ENCODE measurements at regions not wholly inside any gene's neighbourhood (a gene's known extent, or its start where the extent isn't known, plus 50 kb on each side); places are given as distances from the start of the nearest gene placed in this dataset.

GRCh38 chr20:63101781-63102720 lies 95.3 kb upstream of the BHLHE23 start:
- H3K27ac Mint-ChIP-seq = peak overlapping the region; percentile 83
- H3K27me3 Mint-ChIP-seq = no peaks in the 10 kb centered on the region
- no peaks in the 10 kb centered on the region for H3K4me1 Mint-ChIP-seq
- H3K4me3 Mint-ChIP-seq = peak overlapping the region; percentile 84
- H3K36me3 Mint-ChIP-seq (ENCODE audit: low read depth) = no peaks in the 10 kb centered on the region
- ATAC-seq (replicated peaks) = peak; percentile 82
- H3K9me3 Mint-ChIP-seq = no peaks in the 10 kb centered on the region

GRCh38 chr20:63100926-63101699 lies 94.3 kb upstream of the BHLHE23 start:
- H3K4me3 Mint-ChIP-seq = peak overlapping the region; percentile 84
- no peaks in the 10 kb centered on the region for H3K27me3 Mint-ChIP-seq
- H3K27ac Mint-ChIP-seq = peak overlapping the region; percentile 83
- no peaks in the 10 kb centered on the region for H3K4me1 Mint-ChIP-seq
- ATAC-seq (replicated peaks) = no peak
- no peaks in the 10 kb centered on the region for H3K36me3 Mint-ChIP-seq (ENCODE audit: low read depth)
- H3K9me3 Mint-ChIP-seq = no peaks in the 10 kb centered on the region

DNA sequence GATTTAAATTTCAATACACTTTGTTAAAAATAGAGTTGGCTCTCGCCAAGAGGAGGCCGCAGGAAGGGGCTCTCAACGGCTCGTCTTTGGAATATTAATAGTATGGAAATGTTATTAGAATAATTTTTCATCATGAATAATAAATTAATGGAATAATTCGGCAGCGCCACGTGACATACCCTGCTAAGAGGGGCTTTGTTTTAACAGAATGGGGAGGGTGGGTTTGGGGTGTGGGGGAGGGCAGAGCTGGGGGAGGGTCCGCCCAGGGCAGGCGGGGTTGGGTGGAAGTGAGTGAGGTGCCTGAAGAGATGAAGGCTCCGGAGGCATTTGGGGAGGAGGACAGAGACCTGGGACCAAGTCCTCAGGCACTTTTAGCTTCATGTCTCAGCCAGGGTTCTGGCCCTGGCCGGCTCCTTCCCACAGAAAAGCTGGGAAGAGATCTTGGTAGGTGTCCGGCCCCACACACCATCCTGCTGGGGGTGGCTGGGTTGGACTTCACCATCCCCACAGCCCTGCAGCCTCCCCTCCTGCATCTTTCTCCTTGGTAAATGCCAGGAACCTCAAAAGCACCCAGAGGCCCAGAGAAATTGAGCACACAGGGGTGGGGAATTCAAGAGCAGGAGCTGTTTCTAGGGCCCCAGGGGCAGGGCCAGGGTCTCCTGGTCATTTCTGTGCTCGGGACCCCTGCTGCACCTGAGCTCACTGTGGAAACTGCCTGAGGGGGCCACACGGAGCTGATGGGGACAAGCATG lies 93.6 kb upstream of the BHLHE23 start:
- no peak for ATAC-seq (replicated peaks)
- no peak overlapping the region for H3K4me3 Mint-ChIP-seq
- H3K27ac Mint-ChIP-seq = no peak overlapping the region
- no peaks in the 10 kb centered on the region for H3K27me3 Mint-ChIP-seq
- no peaks in the 10 kb centered on the region for H3K36me3 Mint-ChIP-seq (ENCODE audit: low read depth)
- H3K9me3 Mint-ChIP-seq = no peaks in the 10 kb centered on the region
- H3K4me1 Mint-ChIP-seq = no peaks in the 10 kb centered on the region

DNA sequence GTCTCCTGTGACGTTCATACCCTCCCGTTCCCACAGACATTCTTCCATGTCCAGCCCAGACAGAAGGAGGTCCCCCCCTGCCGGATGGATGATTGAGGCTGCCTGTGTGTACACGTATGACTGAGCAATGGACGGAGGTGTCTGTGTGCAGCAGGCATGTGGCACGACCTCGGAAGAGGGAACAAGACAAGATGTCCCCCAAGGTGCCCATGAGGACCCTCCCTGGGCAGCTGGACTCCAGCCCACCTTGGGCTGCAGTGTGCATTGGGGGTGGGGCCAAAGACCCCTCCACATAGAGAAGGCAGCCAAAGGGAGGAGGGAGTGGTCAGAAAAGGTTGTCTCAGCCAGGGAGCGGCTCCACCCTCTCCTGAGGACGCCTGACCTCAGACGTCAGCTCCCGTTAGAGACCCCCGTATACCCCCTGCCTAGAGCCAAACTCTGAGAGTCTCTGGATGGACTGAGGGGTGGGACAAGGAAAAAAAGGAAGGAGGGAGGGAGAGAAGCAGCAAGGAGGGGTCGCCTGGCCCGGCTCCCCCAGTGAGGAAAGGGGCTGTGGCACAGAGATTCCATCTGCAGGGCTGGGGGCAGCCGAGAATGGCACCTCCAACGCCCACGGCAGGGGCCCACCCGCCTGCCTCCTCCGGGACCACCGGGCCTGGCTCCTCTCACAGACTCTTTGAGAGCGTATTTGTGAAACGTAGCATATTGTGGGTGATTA lies 92.9 kb upstream of the BHLHE23 start:
- Mint-ChIP-seq H3K4me3 (no peak overlapping the region), H3K36me3 (ENCODE audit: low read depth) (no peaks in the 10 kb centered on the region), H3K4me1 (no peaks in the 10 kb centered on the region), H3K27ac (no peak overlapping the region), H3K27me3 (no peaks in the 10 kb centered on the region), H3K9me3 (no peaks in the 10 kb centered on the region)
- no peak for ATAC-seq (replicated peaks)

DNA sequence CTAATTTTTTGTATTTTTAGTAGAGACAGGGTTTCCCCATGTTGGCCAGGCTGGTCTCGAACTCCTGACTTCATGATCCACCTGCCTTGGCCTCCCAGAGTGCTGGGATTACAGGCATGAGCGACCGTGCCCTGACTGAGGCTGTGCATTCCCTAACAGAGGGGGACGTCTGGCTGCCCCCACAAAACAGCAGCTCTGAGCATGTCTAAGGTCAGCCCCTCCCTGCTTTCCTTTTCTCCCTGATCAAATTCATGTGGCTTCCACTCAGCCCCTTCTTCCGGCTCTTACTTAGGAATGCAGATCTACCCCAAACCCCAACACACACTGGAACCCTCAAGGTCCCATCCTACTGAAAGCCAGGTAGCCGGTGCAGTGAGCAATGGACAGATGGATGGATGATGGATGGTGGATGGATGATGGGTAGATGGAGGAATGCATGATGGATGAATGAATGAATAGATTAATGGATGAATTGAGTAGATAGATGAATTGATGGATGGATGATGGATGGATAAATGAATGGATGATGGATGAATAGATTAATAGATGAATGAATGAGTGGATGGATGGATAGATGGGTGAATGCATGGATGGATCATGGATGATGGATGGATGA lies 91.5 kb upstream of the BHLHE23 start:
- H3K36me3 Mint-ChIP-seq (ENCODE audit: low read depth) = no peaks in the 10 kb centered on the region
- no peaks in the 10 kb centered on the region for H3K27me3 Mint-ChIP-seq
- ATAC-seq (replicated peaks) = no peak
- H3K4me3 Mint-ChIP-seq = no peak overlapping the region
- H3K27ac Mint-ChIP-seq = no peak overlapping the region
- no peaks in the 10 kb centered on the region for H3K4me1 Mint-ChIP-seq
- H3K9me3 Mint-ChIP-seq = no peaks in the 10 kb centered on the region

DNA sequence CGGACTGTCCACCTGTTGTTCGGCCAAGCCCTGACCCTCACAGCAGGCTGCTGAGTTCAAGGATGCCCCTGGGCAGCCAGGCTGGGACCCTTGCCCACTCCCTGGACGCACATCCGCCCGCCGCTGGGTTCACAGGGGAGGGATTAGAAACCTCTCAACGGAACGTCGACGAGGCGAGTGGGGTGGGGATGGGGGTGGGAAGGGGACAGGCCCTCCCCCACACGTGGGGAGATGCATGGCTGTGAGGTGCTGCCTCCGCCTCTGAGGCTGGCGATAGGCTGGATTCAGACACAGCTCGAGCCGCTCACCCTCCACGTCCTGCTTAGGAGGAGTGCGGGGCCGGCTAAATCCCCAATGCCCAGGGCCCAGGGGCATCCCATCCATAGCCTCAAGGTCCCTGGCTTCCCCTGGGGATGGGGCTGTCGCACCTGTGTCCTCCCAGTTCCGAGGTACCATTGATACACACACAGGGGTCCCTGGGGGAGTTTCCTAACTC lies 90.6 kb upstream of the BHLHE23 start:
- Mint-ChIP-seq H3K27ac (no peak overlapping the region), H3K9me3 (no peaks in the 10 kb centered on the region)
- no peak for ATAC-seq (replicated peaks)

DNA sequence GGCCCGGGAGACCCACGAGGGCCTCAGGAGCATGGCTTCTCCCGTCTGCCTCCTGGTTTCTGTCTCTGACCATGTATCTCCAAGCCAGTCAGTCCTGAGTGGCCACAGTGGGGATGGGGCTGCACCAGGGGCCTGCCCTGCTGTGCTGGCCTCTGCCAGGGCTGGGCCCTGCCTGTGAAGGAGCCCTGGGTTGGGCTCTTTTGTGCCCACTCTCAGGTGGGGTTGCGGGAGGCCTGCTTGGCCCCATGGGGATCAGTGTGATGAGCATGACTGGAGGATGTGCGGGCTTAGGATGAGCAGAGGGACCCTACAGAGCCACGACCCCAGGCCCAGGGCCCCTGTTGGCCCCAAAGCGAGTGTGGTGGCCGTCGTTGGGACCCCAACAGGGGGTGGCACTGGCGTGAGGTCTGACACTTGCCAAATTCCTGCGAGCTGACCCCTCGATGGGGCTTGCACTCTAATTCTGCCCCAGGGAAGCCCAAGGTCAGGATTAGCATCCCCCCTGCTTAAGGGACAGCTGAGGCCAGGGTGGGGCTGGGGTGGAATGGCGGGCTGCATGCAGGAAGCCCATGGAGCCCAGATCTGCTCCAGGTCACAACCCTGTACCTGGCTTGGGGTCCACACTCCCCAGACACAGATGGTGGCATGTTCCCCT lies 90.0 kb upstream of the BHLHE23 start:
- no peak for ATAC-seq (replicated peaks)

More for the DNA sequence above, 90.6 kb upstream of the BHLHE23 start:
- H3K4me3 Mint-ChIP-seq = no peak overlapping the region
- H3K4me1 Mint-ChIP-seq = no peaks in the 10 kb centered on the region
- peaks cover 4% of the 10 kb centered on the region for H3K27me3 Mint-ChIP-seq
- H3K36me3 Mint-ChIP-seq (ENCODE audit: low read depth) = no peaks in the 10 kb centered on the region

DNA sequence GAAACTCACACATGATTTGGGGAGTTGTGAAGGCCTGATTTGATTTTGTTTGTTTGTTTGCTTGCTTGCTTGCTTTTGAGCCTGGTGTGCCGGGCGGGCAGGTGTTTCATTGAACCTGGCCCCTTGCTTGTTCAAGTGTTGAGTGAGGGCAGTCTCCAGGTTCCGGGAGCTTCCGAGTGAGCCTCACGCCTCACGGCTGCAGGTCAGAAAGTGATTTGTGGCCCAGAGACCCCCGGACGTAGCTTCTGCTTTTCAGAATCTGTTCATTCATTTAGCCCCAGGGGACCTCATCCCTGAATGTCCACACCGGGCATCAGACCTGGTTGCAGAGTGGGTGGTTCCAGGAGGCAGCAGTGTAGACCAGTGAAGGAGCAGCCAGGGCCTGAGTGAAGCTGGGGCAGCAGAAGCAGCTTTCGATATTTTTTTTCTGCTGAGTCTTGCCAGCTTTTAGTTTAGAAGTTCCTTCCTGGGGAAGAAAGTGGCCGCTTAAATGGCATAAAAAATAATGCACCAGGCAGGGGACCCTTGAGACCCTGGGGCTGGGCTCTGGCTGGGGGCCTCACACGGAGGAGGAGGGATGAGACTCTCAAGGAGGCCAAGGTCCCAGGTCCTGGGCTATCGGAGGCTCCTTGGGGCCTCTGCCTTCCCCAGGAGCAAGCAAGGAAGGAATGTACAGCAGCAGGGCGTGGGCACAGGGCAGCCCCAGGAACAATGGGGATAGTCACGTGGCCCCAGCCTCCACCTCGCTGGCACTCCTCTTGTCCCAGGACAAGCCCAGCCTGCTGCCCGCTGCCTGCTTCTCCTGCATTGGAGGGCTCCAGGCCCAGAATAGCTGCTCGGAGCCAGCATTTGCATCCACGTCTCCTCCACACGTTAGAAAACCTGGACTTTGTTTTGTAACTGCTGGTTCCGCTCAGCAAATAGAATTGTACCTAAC lies 89.2 kb upstream of the BHLHE23 start:
- Mint-ChIP-seq H3K9me3 (no peaks in the 10 kb centered on the region), H3K4me1 (no peaks in the 10 kb centered on the region), H3K27ac (no peak overlapping the region), H3K27me3 (peaks cover 9% of the 10 kb centered on the region), H3K36me3 (ENCODE audit: low read depth) (no peaks in the 10 kb centered on the region), H3K4me3 (no peak overlapping the region)
- ATAC-seq (replicated peaks) = no peak

More for the DNA sequence above, 90.0 kb upstream of the BHLHE23 start:
- Mint-ChIP-seq H3K9me3 (no peaks in the 10 kb centered on the region), H3K27ac (no peak overlapping the region), H3K36me3 (ENCODE audit: low read depth) (no peaks in the 10 kb centered on the region), H3K4me3 (no peak overlapping the region), H3K4me1 (no peaks in the 10 kb centered on the region), H3K27me3 (peaks cover 4% of the 10 kb centered on the region)

DNA sequence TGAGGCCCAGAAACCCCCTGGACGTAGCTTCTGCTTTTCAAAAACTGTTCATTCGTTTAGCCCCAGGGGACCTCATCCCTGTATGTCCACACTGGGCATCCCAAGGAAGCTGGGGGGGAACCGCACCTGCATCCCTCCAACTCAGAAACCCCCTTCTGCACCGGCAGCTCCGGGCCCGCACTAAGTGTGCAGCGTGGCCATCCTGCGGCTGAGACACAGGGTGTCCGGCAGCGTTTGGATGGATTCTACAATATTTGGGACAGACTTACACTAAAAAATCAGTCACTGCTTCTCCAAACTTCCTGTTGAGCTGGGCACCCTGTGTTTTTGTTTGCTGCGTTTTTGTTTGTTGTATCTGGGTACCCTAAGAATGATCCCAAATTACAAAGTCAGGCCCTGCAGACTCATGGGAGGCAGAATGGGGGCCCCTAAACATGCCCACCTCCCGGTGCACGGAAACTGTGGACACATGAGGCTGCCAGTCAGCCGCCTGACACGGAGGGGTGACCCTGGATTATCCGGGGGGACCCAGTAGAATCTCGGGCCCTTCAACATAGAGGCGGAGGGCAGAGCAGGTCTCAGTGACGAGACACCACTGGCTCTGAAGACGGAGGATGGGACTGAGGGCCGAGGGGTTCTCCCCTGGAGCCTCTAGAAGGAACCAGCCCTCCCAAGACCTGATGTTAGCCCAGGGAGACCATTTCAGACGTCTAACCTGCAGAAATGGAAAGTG lies 88.2 kb upstream of the BHLHE23 start:
- Mint-ChIP-seq H3K27me3 (peaks cover 9% of the 10 kb centered on the region), H3K36me3 (ENCODE audit: low read depth) (no peaks in the 10 kb centered on the region), H3K4me1 (no peaks in the 10 kb centered on the region), H3K27ac (no peak overlapping the region), H3K9me3 (no peaks in the 10 kb centered on the region), H3K4me3 (no peak overlapping the region)
- ATAC-seq (replicated peaks) = no peak

DNA sequence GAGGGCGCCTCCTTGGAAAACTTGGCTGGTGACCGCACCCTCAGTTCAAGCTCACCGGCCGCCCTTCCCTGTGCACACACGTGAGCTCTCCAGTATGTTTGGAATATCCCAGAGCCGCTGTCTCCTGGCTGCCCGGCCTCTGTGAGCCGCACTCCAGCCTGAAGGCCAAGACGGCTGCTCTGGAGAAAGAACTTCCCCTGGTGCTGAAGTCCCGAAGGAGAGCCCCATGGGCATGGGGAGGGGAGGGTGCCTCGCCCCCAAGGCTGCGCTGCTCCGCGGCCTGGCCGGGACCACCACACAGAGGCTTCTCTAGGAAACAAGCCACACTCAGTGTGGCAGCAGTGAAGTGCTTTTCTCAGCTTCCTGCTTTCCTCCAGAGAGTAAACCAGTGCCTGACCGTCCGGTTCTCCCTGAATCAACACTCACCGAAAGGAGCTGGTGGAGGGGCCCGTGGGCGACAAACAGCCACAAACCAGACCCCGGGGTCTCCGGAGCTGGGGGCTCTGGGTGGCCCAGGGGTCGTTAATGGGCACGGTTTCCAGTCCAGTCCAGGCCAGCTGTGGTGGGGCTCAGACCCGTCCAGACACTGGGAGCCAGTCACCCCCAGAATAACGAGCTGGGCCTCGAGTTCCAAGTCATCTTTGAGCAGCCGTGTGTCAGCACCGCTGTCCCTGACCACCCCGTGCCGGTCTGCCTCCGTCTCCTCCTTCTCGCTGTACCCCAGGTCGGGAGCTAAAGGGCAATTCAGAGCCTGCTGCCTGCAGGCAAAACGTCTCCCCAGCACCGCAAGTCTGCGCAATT lies 87.4 kb upstream of the BHLHE23 start:
- H3K4me3 Mint-ChIP-seq = no peak overlapping the region
- H3K27me3 Mint-ChIP-seq = peaks cover 9% of the 10 kb centered on the region
- H3K36me3 Mint-ChIP-seq (ENCODE audit: low read depth) = no peaks in the 10 kb centered on the region
- H3K27ac Mint-ChIP-seq = no peak overlapping the region
- no peaks in the 10 kb centered on the region for H3K9me3 Mint-ChIP-seq
- H3K4me1 Mint-ChIP-seq = no peaks in the 10 kb centered on the region
- ATAC-seq (replicated peaks) = no peak

DNA sequence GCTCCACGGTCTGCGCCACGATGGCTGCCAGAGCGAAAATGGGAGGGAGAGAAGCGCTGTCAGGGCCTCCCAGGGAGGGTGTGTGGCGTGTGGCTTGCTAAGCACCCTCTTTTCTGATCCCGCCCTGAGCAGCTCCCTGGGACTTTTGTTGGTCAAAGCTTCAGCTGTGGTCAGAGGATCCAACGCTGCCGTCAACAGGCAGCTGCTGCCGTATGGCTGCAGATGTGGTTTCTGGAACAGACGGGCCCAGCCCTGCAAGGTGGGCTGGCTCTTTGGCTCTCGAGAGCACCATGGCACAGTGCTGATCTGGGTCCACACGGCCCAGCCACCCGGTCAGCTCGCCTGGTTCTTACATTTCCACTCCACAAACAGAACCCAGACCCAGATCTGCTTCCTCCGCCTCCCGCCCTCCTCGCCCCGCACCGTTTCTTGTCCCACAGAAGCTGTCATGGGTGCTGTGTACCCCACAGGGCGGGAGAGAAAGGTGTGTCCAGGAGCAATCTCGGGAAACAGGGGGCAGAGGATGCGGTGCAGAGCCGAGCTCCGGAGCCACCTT lies 86.0 kb upstream of the BHLHE23 start:
- Mint-ChIP-seq H3K27me3 (peaks cover 9% of the 10 kb centered on the region), H3K27ac (no peak overlapping the region), H3K9me3 (no peaks in the 10 kb centered on the region), H3K4me1 (no peaks in the 10 kb centered on the region), H3K36me3 (ENCODE audit: low read depth) (no peaks in the 10 kb centered on the region), H3K4me3 (no peak overlapping the region)
- no peak for ATAC-seq (replicated peaks)

Data from activated T-helper 17 cell treated with anti-CD3 and anti-CD28 coated beads, Interleukin-2, amount 50 U/mL, for 72 hours (primary cell).